SK-N-MC (cell line): ENCODE measurements at regions not wholly inside any gene's neighbourhood (a gene's known extent, or its start where the extent isn't known, plus 50 kb on each side); places are given as distances from the start of the nearest gene placed in this dataset.

Experiments
- EZH2 ChIP-seq: fragments of 200-600 bp; sonication (generic); IDR thresholded peaks from one replicate; pipeline ENCODE4 v1.6.1; 2017; ENCODE audit warnings: antibody characterized with exemption
- FOXP2 ChIP-seq: optimal IDR thresholded peaks from 2 replicates; pipeline ENCODE3; 2011; ENCODE audit warnings: mild to moderate bottlenecking, moderate library complexity; ENCODE audit not compliant: insufficient read depth; ENCODE audit errors: extremely low read length, control extremely low read depth
- POLR2AphosphoS5 ChIP-seq: IDR thresholded peaks from 2 replicates; pipeline ENCODE4 v1.6.1; 2012; ENCODE audit warnings: mild to moderate bottlenecking, low read depth, low read length, borderline replicate concordance

GRCh38 chr9:10855847-10856246 lies 243.0 kb upstream of the PTPRD start:
- TF ChIP-seq POLR2AphosphoS5 (no peak), EZH2 (no peak), FOXP2 (no peak)
